ENCODE measurements at regions not wholly inside any gene's neighbourhood (a gene's known extent, or its start where the extent isn't known, plus 50 kb on each side); places are given as distances from the start of the nearest gene placed in this dataset.

DNA sequence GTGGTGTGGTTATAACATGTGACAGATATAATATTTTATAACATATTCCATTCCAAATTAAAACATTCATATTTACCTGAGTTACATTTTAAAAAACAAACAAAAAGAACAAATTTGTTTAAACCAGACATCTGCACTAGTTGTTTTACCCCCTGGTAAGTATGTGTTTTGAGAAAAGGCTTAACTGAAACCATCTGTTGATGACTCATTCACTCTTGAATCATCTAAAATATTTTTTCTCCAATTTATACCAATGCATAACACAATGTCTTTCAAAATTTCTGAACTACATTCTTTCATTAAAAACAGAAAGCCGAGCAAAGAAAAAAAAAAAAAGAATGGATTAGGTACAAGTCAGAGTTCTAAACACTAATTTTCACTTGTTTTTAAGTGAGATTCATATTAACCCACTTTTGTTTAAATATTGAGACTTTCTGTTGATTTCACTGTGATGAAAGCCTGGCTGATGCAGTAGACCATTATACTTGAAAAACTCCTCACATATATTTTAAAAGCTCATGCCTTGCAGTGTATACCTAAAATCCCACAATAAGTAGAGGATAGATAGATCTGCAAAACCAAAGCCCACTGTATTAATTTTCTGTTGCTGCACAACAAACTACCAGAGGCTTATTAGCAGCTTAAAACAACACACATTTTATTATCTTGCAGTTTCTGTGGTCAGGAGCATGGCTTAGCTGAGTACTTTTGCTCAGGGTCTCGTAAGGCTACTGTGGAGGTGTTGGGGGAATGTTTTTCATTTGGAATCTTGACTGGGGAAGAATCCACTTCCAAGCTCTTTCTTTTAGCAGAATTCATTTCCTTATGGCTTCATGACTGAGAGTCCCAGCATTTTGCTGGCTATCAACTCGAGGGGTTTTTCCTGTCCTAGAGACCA lies 221.5 kb downstream of the PCDH18 start:
- TF ChIP-seq, protein P1, sequence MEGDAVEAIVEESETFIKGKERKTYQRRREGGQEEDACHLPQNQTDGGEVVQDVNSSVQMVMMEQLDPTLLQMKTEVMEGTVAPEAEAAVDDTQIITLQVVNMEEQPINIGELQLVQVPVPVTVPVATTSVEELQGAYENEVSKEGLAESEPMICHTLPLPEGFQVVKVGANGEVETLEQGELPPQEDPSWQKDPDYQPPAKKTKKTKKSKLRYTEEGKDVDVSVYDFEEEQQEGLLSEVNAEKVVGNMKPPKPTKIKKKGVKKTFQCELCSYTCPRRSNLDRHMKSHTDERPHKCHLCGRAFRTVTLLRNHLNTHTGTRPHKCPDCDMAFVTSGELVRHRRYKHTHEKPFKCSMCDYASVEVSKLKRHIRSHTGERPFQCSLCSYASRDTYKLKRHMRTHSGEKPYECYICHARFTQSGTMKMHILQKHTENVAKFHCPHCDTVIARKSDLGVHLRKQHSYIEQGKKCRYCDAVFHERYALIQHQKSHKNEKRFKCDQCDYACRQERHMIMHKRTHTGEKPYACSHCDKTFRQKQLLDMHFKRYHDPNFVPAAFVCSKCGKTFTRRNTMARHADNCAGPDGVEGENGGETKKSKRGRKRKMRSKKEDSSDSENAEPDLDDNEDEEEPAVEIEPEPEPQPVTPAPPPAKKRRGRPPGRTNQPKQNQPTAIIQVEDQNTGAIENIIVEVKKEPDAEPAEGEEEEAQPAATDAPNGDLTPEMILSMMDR (conservative IDR thresholded peaks at IDR 0.05 in 1 of 2, IDR thresholded peaks at IDR 0.05 in 1 of 2; ENCODE audit: low read depth in 1 of 2, low read length in 2 of 2), result no peak
- no peak for TF ChIP-seq EZH2 (IDR thresholded peaks at IDR 0.05; ENCODE audit: low read length, missing control alignments)

Measured in fibroblast of lung (primary cell).